ENCODE measurements at regions not wholly inside any gene's neighbourhood (a gene's known extent, or its start where the extent isn't known, plus 50 kb on each side); places are given as distances from the start of the nearest gene placed in this dataset.
"Not testable (repeated sequence)": the region's sequence is repeated elsewhere in the genome, so short reads cannot be mapped to it uniquely, and the experiment has no call there.

GRCh38 chr5:104079861-104080645, 517.5 kb upstream of the NUDT12 start:
- not testable (repeated sequence) for DNase-seq

- no peak for DNase-seq
These were observed 509.3 kb upstream of the NUDT12 start for GRCh38 chr5:104071887-104072286.

GRCh38 chr5:104062621-104063377, 500.2 kb upstream of the NUDT12 start:
- DNase-seq, result no peak

- DNase-seq, result no peak
These were observed 499.1 kb upstream of the NUDT12 start for GRCh38 chr5:104061707-104062106.

- DNase-seq, result no peak
These were observed 490.7 kb upstream of the NUDT12 start for GRCh38 chr5:104053353-104053649.

GRCh38 chr5:104052558-104053352, 490.2 kb upstream of the NUDT12 start:
- no peak for DNase-seq

GRCh38 chr5:104050436-104050835, 487.8 kb upstream of the NUDT12 start:
- no peak for DNase-seq

GRCh38 chr5:104049752-104050151, 487.2 kb upstream of the NUDT12 start:
- DNase-seq, result no peak

GRCh38 chr5:104048231-104048630, 485.6 kb upstream of the NUDT12 start:
- DNase-seq, result no peak

- no peak for DNase-seq
These were observed 483.4 kb upstream of the NUDT12 start for GRCh38 chr5:104045987-104046386.

- not testable (repeated sequence) for DNase-seq
These were observed 477.3 kb upstream of the NUDT12 start for GRCh38 chr5:104039871-104040270.

- not testable (repeated sequence) for DNase-seq
These were observed 474.5 kb upstream of the NUDT12 start for GRCh38 chr5:104037136-104037535.

- not testable (repeated sequence) for DNase-seq
These were observed 470.6 kb upstream of the NUDT12 start for GRCh38 chr5:104033186-104033585.

GRCh38 chr5:104024538-104024937, 461.9 kb upstream of the NUDT12 start:
- no peak for DNase-seq

GRCh38 chr5:104023739-104024138, 461.1 kb upstream of the NUDT12 start:
- no peak for DNase-seq

GRCh38 chr5:104019956-104020355, 457.4 kb upstream of the NUDT12 start:
- DNase-seq, result no peak

GRCh38 chr5:104018299-104018698, 455.7 kb upstream of the NUDT12 start:
- no peak for DNase-seq

- no peak for DNase-seq
These were observed 454.1 kb upstream of the NUDT12 start for GRCh38 chr5:104016646-104017045.

GRCh38 chr5:104015765-104016164, 453.2 kb upstream of the NUDT12 start:
- DNase-seq, result no peak

GRCh38 chr5:104002783-104003182, 440.2 kb upstream of the NUDT12 start:
- not testable (repeated sequence) for DNase-seq

GRCh38 chr5:104001136-104001535, 438.5 kb upstream of the NUDT12 start:
- DNase-seq, result no peak

GRCh38 chr5:103993031-103993430, 430.4 kb upstream of the NUDT12 start:
- DNase-seq, result no peak

GRCh38 chr5:103990064-103990463, 427.5 kb upstream of the NUDT12 start:
- no peak for DNase-seq

GRCh38 chr5:103981592-103981991, 419.0 kb upstream of the NUDT12 start:
- no peak for DNase-seq

Data from DMS79 treated with DMSO at 0.1 percent for 48 hours (cell line).